Activated naive CD4-positive, alpha-beta T cell treated with anti-CD3 and anti-CD28 coated beads for 36 hours (primary cell): ENCODE measurements at regions not wholly inside any gene's neighbourhood (a gene's known extent, or its start where the extent isn't known, plus 50 kb on each side); places are given as distances from the start of the nearest gene placed in this dataset.

ENCODE experiments used
- CTCF ChIA-PET: fragments of 350-600 bp; sonication (Branson Sonifier 250); formaldehyde crosslinking; loops from one replicate; lab custom pipeline; 2021; ENCODE audit warnings: antibody characterized with exemption; lab: Charles Lee
- DNase-seq: peaks from one replicate; pipeline ENCODE4 v3.0.0-alpha.2; 2020
- H3K27ac Mint-ChIP-seq: one replicate; pipeline ENCODE4 v1.8.0; 2021; ENCODE audit warnings: mild to moderate bottlenecking, mixed read lengths
- H3K27me3 Mint-ChIP-seq: one replicate; pipeline ENCODE4 v1.8.0; 2021; ENCODE audit warnings: low read depth, mixed read lengths
- H3K36me3 Mint-ChIP-seq: one replicate; pipeline ENCODE4 v1.8.0; 2021; ENCODE audit warnings: low read depth, mixed read lengths
- H3K4me1 Mint-ChIP-seq: one replicate; pipeline ENCODE4 v1.8.0; 2021; ENCODE audit warnings: low read depth, mixed read lengths
- H3K4me3 Mint-ChIP-seq: one replicate; pipeline ENCODE4 v1.8.0; 2021; ENCODE audit warnings: mild to moderate bottlenecking, moderate library complexity, mixed read lengths
- H3K9me3 Mint-ChIP-seq: one replicate; pipeline ENCODE4 v1.8.0; 2021; ENCODE audit warnings: mixed read lengths
- intact Hi-C: fragments of 100-400 bp; cut with micrococcal nuclease; formaldehyde crosslinking; loops from one replicate; pipeline ENCODE4 v1.15.1; 2023

- intact Hi-C loops, result no loop called here
- H3K27me3 Mint-ChIP-seq, result no peaks in the 10 kb centered on the region
- H3K36me3 Mint-ChIP-seq, result no peaks in the 10 kb centered on the region
- no peak overlapping the region for H3K27ac Mint-ChIP-seq
- H3K9me3 Mint-ChIP-seq, result peaks cover 9% of the 10 kb centered on the region
- no peak for DNase-seq
- no peaks in the 10 kb centered on the region for H3K4me1 Mint-ChIP-seq
- no peak overlapping the region for H3K4me3 Mint-ChIP-seq
- CTCF ChIA-PET, result no interaction called here
These were observed 681.2 kb upstream of the ALCAM start for GRCh38 chr3:104685492-104685891.

- no peaks in the 10 kb centered on the region for H3K36me3 Mint-ChIP-seq
- H3K4me3 Mint-ChIP-seq, result no peak overlapping the region
- CTCF ChIA-PET, result no interaction called here
- no peaks in the 10 kb centered on the region for H3K27me3 Mint-ChIP-seq
- DNase-seq, result no peak
- peaks cover 15% of the 10 kb centered on the region for H3K9me3 Mint-ChIP-seq
- intact Hi-C loops, result no loop called here
- no peak overlapping the region for H3K27ac Mint-ChIP-seq
- no peaks in the 10 kb centered on the region for H3K4me1 Mint-ChIP-seq
These were observed 679.3 kb upstream of the ALCAM start for GRCh38 chr3:104687362-104687761.

GRCh38 chr3:104696470-104696869 lies 670.2 kb upstream of the ALCAM start:
- H3K4me3 Mint-ChIP-seq, result no peak overlapping the region
- H3K9me3 Mint-ChIP-seq, result peaks cover 3% of the 10 kb centered on the region
- no peaks in the 10 kb centered on the region for H3K36me3 Mint-ChIP-seq
- intact Hi-C loops, result no loop called here
- H3K4me1 Mint-ChIP-seq, result no peaks in the 10 kb centered on the region
- no peak for DNase-seq
- no peaks in the 10 kb centered on the region for H3K27me3 Mint-ChIP-seq
- CTCF ChIA-PET, result no interaction called here
- H3K27ac Mint-ChIP-seq, result no peak overlapping the region

GRCh38 chr3:104711406-104711805 lies 655.3 kb upstream of the ALCAM start:
- Mint-ChIP-seq H3K9me3 (no peaks in the 10 kb centered on the region), H3K36me3 (no peaks in the 10 kb centered on the region), H3K4me1 (no peaks in the 10 kb centered on the region), H3K27me3 (no peaks in the 10 kb centered on the region), H3K27ac (no peak overlapping the region), H3K4me3 (no peak overlapping the region)
- CTCF ChIA-PET, result interaction anchor here (0.6 kb wide), 1 partner anchor 131 kb away, joined by 4 read pairs; no protein-coding TSS in a partner anchor
- intact Hi-C loops, result no loop called here
- no peak for DNase-seq

GRCh38 chr3:104715972-104716371 lies 650.7 kb upstream of the ALCAM start:
- Mint-ChIP-seq H3K27me3 (no peaks in the 10 kb centered on the region), H3K4me3 (no peak overlapping the region), H3K27ac (no peak overlapping the region), H3K36me3 (no peaks in the 10 kb centered on the region), H3K9me3 (no peaks in the 10 kb centered on the region), H3K4me1 (no peaks in the 10 kb centered on the region)
- DNase-seq, result no peak
- CTCF ChIA-PET, result no interaction called here
- intact Hi-C loops, result no loop called here

- no peaks in the 10 kb centered on the region for H3K27me3 Mint-ChIP-seq
- intact Hi-C loops, result no loop called here
- H3K4me1 Mint-ChIP-seq, result no peaks in the 10 kb centered on the region
- H3K4me3 Mint-ChIP-seq, result no peak overlapping the region
- no peaks in the 10 kb centered on the region for H3K36me3 Mint-ChIP-seq
- CTCF ChIA-PET, result interaction anchor here (0.7 kb wide), 1 partner anchor 611 kb away, joined by 3 read pairs; no protein-coding TSS in a partner anchor
- no peak for DNase-seq
- H3K27ac Mint-ChIP-seq, result no peak overlapping the region
- no peaks in the 10 kb centered on the region for H3K9me3 Mint-ChIP-seq
These were observed 648.9 kb upstream of the ALCAM start for GRCh38 chr3:104717828-104718196.

- intact Hi-C loops, result no loop called here
- no peaks in the 10 kb centered on the region for H3K36me3 Mint-ChIP-seq
- H3K27ac Mint-ChIP-seq, result no peak overlapping the region
- no peaks in the 10 kb centered on the region for H3K27me3 Mint-ChIP-seq
- H3K9me3 Mint-ChIP-seq, result no peaks in the 10 kb centered on the region
- H3K4me3 Mint-ChIP-seq, result no peak overlapping the region
- no peak for DNase-seq
- no peaks in the 10 kb centered on the region for H3K4me1 Mint-ChIP-seq
- CTCF ChIA-PET, result no interaction called here
These were observed 643.7 kb upstream of the ALCAM start for GRCh38 chr3:104723000-104723399.

GRCh38 chr3:104731074-104731473 lies 635.6 kb upstream of the ALCAM start:
- intact Hi-C loops, result no loop called here
- H3K27me3 Mint-ChIP-seq, result no peaks in the 10 kb centered on the region
- CTCF ChIA-PET, result no interaction called here

GRCh38 chr3:104734627-104735026 lies 632.1 kb upstream of the ALCAM start:
- no peaks in the 10 kb centered on the region for H3K9me3 Mint-ChIP-seq
- no peak for DNase-seq
- H3K4me1 Mint-ChIP-seq, result no peaks in the 10 kb centered on the region
- no peaks in the 10 kb centered on the region for H3K27me3 Mint-ChIP-seq
- H3K4me3 Mint-ChIP-seq, result no peak overlapping the region
- H3K36me3 Mint-ChIP-seq, result no peaks in the 10 kb centered on the region
- no peak overlapping the region for H3K27ac Mint-ChIP-seq
- CTCF ChIA-PET, result interaction anchor here (0.5 to 0.9 kb wide), 2 partner anchors 9 to 858 kb away, joined by 3 read pairs; no protein-coding TSS in a partner anchor
- intact Hi-C loops, result no loop called here

More at GRCh38 chr3:104731074-104731473, 635.6 kb upstream of the ALCAM start:
- Mint-ChIP-seq H3K4me3 (no peak overlapping the region), H3K4me1 (no peaks in the 10 kb centered on the region), H3K36me3 (no peaks in the 10 kb centered on the region), H3K27ac (no peak overlapping the region), H3K9me3 (no peaks in the 10 kb centered on the region)
- DNase-seq, result no peak

GRCh38 chr3:104735691-104736090 lies 631.0 kb upstream of the ALCAM start:
- no peak overlapping the region for H3K4me3 Mint-ChIP-seq
- no peaks in the 10 kb centered on the region for H3K27me3 Mint-ChIP-seq
- no peaks in the 10 kb centered on the region for H3K9me3 Mint-ChIP-seq
- H3K4me1 Mint-ChIP-seq, result no peaks in the 10 kb centered on the region
- H3K36me3 Mint-ChIP-seq, result no peaks in the 10 kb centered on the region
- intact Hi-C loops, result no loop called here
- no peak for DNase-seq
- H3K27ac Mint-ChIP-seq, result no peak overlapping the region
- CTCF ChIA-PET, result no interaction called here

GRCh38 chr3:104738271-104738670 lies 628.4 kb upstream of the ALCAM start:
- no peaks in the 10 kb centered on the region for H3K9me3 Mint-ChIP-seq
- H3K27me3 Mint-ChIP-seq, result no peaks in the 10 kb centered on the region
- H3K4me1 Mint-ChIP-seq, result no peaks in the 10 kb centered on the region
- H3K27ac Mint-ChIP-seq, result no peak overlapping the region
- DNase-seq, result no peak
- CTCF ChIA-PET, result no interaction called here
- H3K36me3 Mint-ChIP-seq, result no peaks in the 10 kb centered on the region
- no peak overlapping the region for H3K4me3 Mint-ChIP-seq
- intact Hi-C loops, result no loop called here

GRCh38 chr3:104740874-104741379 lies 625.8 kb upstream of the ALCAM start:
- Mint-ChIP-seq H3K27me3 (no peaks in the 10 kb centered on the region), H3K4me3 (no peak overlapping the region), H3K27ac (no peak overlapping the region), H3K36me3 (no peaks in the 10 kb centered on the region), H3K4me1 (no peaks in the 10 kb centered on the region), H3K9me3 (no peaks in the 10 kb centered on the region)
- CTCF ChIA-PET, result no interaction called here
- intact Hi-C loops, result no loop called here
- DNase-seq, result no peak

- Mint-ChIP-seq H3K4me1 (no peaks in the 10 kb centered on the region), H3K4me3 (no peak overlapping the region), H3K9me3 (no peaks in the 10 kb centered on the region), H3K27me3 (no peaks in the 10 kb centered on the region), H3K36me3 (no peaks in the 10 kb centered on the region), H3K27ac (no peak overlapping the region)
- DNase-seq, result no peak
- CTCF ChIA-PET, result no interaction called here
- intact Hi-C loops, result no loop called here
These were observed 624.7 kb upstream of the ALCAM start for GRCh38 chr3:104742044-104742443.
